GM12878 (cell line): ENCODE measurements at regions not wholly inside any gene's neighbourhood (a gene's known extent, or its start where the extent isn't known, plus 50 kb on each side); places are given as distances from the start of the nearest gene placed in this dataset.

Source experiments
- ATAC-seq: fragments of 200-7000 bp; cut with Tn5 transposase; 3 replicates; pipeline ENCODE4 v1.9.1; 2020; ENCODE audit warnings: mild to moderate bottlenecking, moderate library complexity
- BruUV-seq: library from RNA; stranded (reverse); fragments of 400-500 nt; replicated peaks from 2 replicates; lab custom pipeline; 2021; lab: Mats Ljungman, UMichigan
- CTCF ChIA-PET: fragments of 300-600 bp; sonication (Branson Sonifier 250); formaldehyde crosslinking; extraction: SDS; loops from one replicate; lab custom pipeline; 2021; ENCODE audit warnings: inconsistent platforms; lab: Yijun Ruan, JAX
- POLR2A ChIA-PET: fragments of 350-600 bp; formaldehyde crosslinking; extraction: SDS; loops from one replicate; lab custom pipeline; 2021; ENCODE audit warnings: inconsistent platforms; lab: Charles Lee
- RAD21 ChIA-PET: fragments of 300-600 bp; sonication (Branson Sonifier 250); formaldehyde crosslinking; loops from one replicate; lab custom pipeline; 2023; ENCODE audit warnings: antibody characterized with exemption; ENCODE audit not compliant: unreplicated experiment; lab: Charles Lee
- SMC1A ChIA-PET: fragments of 300-600 bp; sonication (Branson Sonifier 250); formaldehyde crosslinking; loops from one replicate; lab custom pipeline; 2023; ENCODE audit not compliant: unreplicated experiment, uncharacterized antibody; lab: Charles Lee
- DNase-seq: peaks from one replicate; pipeline ENCODE4 v3.0.0-alpha.2; 2011; ENCODE audit warnings: low read depth, low spot score
- FAIRE-seq: peaks from 3 replicates; lab custom pipeline; 2011; peaks lifted over from hg19 to GRCh38; lab: Jason Lieb, UNC
- H2AFZ ChIP-seq: 2 replicates; pipeline ENCODE4 v1.6.0; 2011; ENCODE audit warnings: low read depth, low read length, control low read depth; ENCODE audit not compliant: control insufficient read depth
- H3K27ac ChIP-seq: 2 replicates; pipeline ENCODE4 v1.5.1; 2011; ENCODE audit warnings: control low read depth; ENCODE audit not compliant: control insufficient read depth, insufficient read depth
- H3K27me3 ChIP-seq, 2 experiments: replicated peaks in 1 of 2; 2 replicates each; pipeline versions ENCODE4 v1.6.0 to v1.6.1; 2011; ENCODE audit warnings: low read length in 1 of 2; ENCODE audit not compliant: control insufficient read depth in 2 of 2, insufficient read depth in 2 of 2
- H3K36me3 ChIP-seq, 2 experiments: 2 replicates each; pipeline ENCODE4 v1.5.1; 2011; ENCODE audit warnings: low read length in 1 of 2; ENCODE audit not compliant: control insufficient read depth in 2 of 2, insufficient read depth in 2 of 2
- H3K4me1 ChIP-seq: 2 replicates; pipeline ENCODE4 v1.6.1; 2011; ENCODE audit warnings: mild to moderate bottlenecking, low read length, moderate library complexity, mixed read lengths; ENCODE audit not compliant: control insufficient read depth, insufficient read depth
- H3K4me2 ChIP-seq: 2 replicates; pipeline ENCODE4 v1.6.0; 2011; ENCODE audit warnings: control low read depth; ENCODE audit not compliant: control insufficient read depth, insufficient read depth
- H3K4me3 ChIP-seq: fragments of 200-600 bp; sonication (generic); 2 replicates; pipeline ENCODE4 v1.5.1; 2016
- H3K79me2 ChIP-seq: 2 replicates; pipeline ENCODE4 v1.6.0; 2011; ENCODE audit warnings: low read length; ENCODE audit not compliant: control insufficient read depth, insufficient read depth
- H3K9ac ChIP-seq: 2 replicates; pipeline ENCODE4 v1.8.0; 2011; ENCODE audit warnings: low read length, control low read depth, mixed read lengths; ENCODE audit not compliant: control insufficient read depth, insufficient read depth
- H3K9me3 ChIP-seq: replicated peaks from 3 replicates; pipeline ENCODE4 v1.5.1; 2011; ENCODE audit warnings: mild to moderate bottlenecking, low read length; ENCODE audit not compliant: control insufficient read depth, insufficient read depth
- H4K20me1 ChIP-seq: 2 replicates; pipeline ENCODE4 v1.6.0; 2011; ENCODE audit not compliant: control insufficient read depth, insufficient read depth
- BCL11A ChIP-seq: IDR thresholded peaks from 2 replicates; pipeline ENCODE4 v1.6.1; 2011; ENCODE audit warnings: low read depth, low read length
- BMI1 ChIP-seq: fragments of 450-650 bp; IDR thresholded peaks from 2 replicates; pipeline ENCODE4 v1.6.1; 2016; ENCODE audit warnings: mild to moderate bottlenecking, moderate library complexity, borderline replicate concordance
- CBX3 ChIP-seq: fragments of 200-600 bp; sonication (generic); IDR thresholded peaks from 2 replicates; pipeline ENCODE4 v1.6.1; 2016; ENCODE audit warnings: low read depth, borderline replicate concordance
- CHD2 ChIP-seq: IDR thresholded peaks from 2 replicates; pipeline ENCODE4 v1.6.1; 2011; ENCODE audit warnings: low read depth, low read length, improper control_type of control experiment, borderline replicate concordance
- IRF4 ChIP-seq: IDR thresholded peaks from 2 replicates; pipeline ENCODE4 v1.6.1; 2011; ENCODE audit warnings: low read depth, low read length
- KDM1A ChIP-seq: fragments of 200-600 bp; sonication (generic); IDR thresholded peaks from 2 replicates; pipeline ENCODE4 v1.6.1; 2016; ENCODE audit warnings: borderline replicate concordance
- LARP7 ChIP-seq: fragments of 450-650 bp; IDR thresholded peaks from 2 replicates; pipeline ENCODE4 v1.6.1; 2017; ENCODE audit warnings: mild to moderate bottlenecking
- MTA3 ChIP-seq: IDR thresholded peaks from 2 replicates; pipeline ENCODE4 v1.6.1; 2012; ENCODE audit warnings: low read length, inconsistent platforms, borderline replicate concordance
- NFYA ChIP-seq: IDR thresholded peaks from 2 replicates; pipeline ENCODE4 v1.6.1; 2011; ENCODE audit warnings: low read depth, mild to moderate bottlenecking, low read length, improper control_type of control experiment, borderline replicate concordance
- POLR2AphosphoS5 ChIP-seq: IDR thresholded peaks from 2 replicates; pipeline ENCODE4 v1.6.1; 2011; ENCODE audit warnings: mild to moderate bottlenecking, low read length, inconsistent platforms
- SREBF1 ChIP-seq: IDR thresholded peaks from 2 replicates; pipeline ENCODE4 v1.6.1; 2012; ENCODE audit warnings: mild to moderate bottlenecking, low read length
- TCF7 ChIP-seq: IDR thresholded peaks from 2 replicates; pipeline ENCODE4 v1.6.1; 2014; ENCODE audit warnings: antibody characterized with exemption, borderline replicate concordance
- YY1 ChIP-seq: IDR thresholded peaks from 2 replicates; pipeline ENCODE4 v1.6.1; 2011; ENCODE audit warnings: low read depth, mild to moderate bottlenecking, low read length
- ZBED1 ChIP-seq: IDR thresholded peaks from 2 replicates; pipeline ENCODE4 v1.6.1; 2016; ENCODE audit warnings: borderline replicate concordance
- ZSCAN29 ChIP-seq: fragments of 450-650 bp; IDR thresholded peaks from 2 replicates; pipeline ENCODE4 v1.6.1; 2017; ENCODE audit warnings: mild to moderate bottlenecking, moderate library complexity
- WGBS: methylation state at CpG from one replicate; pipeline ENCODE4 v1.1.6; 2016; ENCODE audit warnings: low lambda C conversion rate; ENCODE audit not compliant: insufficient replicate concordance, insufficient coverage; ENCODE audit errors: missing lambda C conversion rate; 5-methylcytosine and 5-hydroxymethylcytosine counted together
- in situ Hi-C: fragments of 300-500 bp; cut with MboI; formaldehyde crosslinking; loops from 9 replicates; pipeline ENCODE4 v1.14.3; 2018; ENCODE audit warnings: mixed read lengths
- intact Hi-C: fragments of 100-400 bp; cut with micrococcal nuclease; formaldehyde crosslinking; loops from one replicate; pipeline ENCODE4 v1.14.2; 2022; ENCODE audit not compliant: unreplicated experiment
- TF ChIP-seq, protein P1 (sequence below): IDR thresholded peaks from 2 replicates; pipeline ENCODE4 v1.6.1; 2012; ENCODE audit warnings: low read length, inconsistent platforms
- TF ChIP-seq, protein P2 (sequence below): fragments of 450-650 bp; IDR thresholded peaks from 2 replicates; pipeline ENCODE4 v1.6.1; 2017; ENCODE audit warnings: mild to moderate bottlenecking
- TF ChIP-seq, protein P3 (sequence below), 3 experiments: IDR thresholded peaks in 2 of 3; conservative IDR thresholded peaks in 1 of 3; 2 replicates each; pipeline ENCODE4 v1.5.1; 2011; ENCODE audit warnings: low read depth in 3 of 3, low read length in 3 of 3, mild to moderate bottlenecking in 3 of 3, control low read depth in 2 of 3, moderate library complexity in 2 of 3, inconsistent platforms in 1 of 3, mixed read lengths in 1 of 3; ENCODE audit not compliant: control insufficient read depth in 2 of 3, insufficient read depth in 1 of 3; ENCODE audit errors: extremely low read depth in 1 of 3
- TF ChIP-seq, protein P4 (sequence below): IDR thresholded peaks from 2 replicates; pipeline ENCODE4 v1.6.1; 2012; ENCODE audit warnings: mild to moderate bottlenecking, low read depth, low read length

DNA sequence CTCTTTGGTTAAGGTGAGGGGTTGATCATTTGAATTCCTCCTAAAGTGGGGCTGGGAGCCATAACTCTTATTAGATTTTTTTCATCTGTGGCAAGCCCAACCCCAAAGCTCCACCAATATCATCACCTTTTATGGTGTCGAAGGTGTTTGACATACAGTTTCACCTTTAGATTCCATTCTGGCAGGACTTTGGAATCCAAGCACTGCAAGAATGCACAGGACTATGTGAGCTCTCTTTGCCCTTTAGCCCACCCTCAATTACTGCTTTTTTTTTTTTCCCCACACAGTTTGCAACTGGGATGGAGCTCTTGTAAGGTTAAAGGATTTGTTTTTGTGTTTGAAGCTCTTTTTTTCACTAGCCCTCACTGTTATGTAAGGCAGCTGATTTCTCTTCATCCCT, 154.0 kb upstream of the KCNJ16 start:
- POLR2A ChIA-PET = interaction anchor here (0.7 kb wide), 1 partner anchor 13 kb away, joined by 4 read pairs; no protein-coding TSS in a partner anchor
- DNase-seq = no peak
- no peaks in the 10 kb centered on the region for H3K36me3 ChIP-seq
- intact Hi-C loops (no loop called here), in situ Hi-C loops (no loop called here)
- H3K79me2 ChIP-seq = no peaks in the 10 kb centered on the region
- FAIRE-seq = no peak
- H4K20me1 ChIP-seq = no peaks in the 10 kb centered on the region
- no peak overlapping the region for H3K4me3 ChIP-seq
- no peaks in the 10 kb centered on the region for H3K4me1 ChIP-seq
- RAD21 ChIA-PET = no interaction called here
- WGBS = 0% methylated on average over 1 of the region's 1 CpG
- BruUV-seq = no TSS peak
- H3K27ac ChIP-seq = no peak overlapping the region
- CTCF ChIA-PET = no interaction called here
- no peak overlapping the region for H3K9ac ChIP-seq
- H3K27me3 ChIP-seq = no peaks in the 10 kb centered on the region
- H3K4me2 ChIP-seq = no peak overlapping the region
- SMC1A ChIA-PET = interaction anchor here (0.6 kb wide), 1 partner anchor 17 kb away, joined by 3 read pairs; no protein-coding TSS in a partner anchor
- no peak for ATAC-seq
- no peaks in the 10 kb centered on the region for H3K9me3 ChIP-seq
- no peak overlapping the region for H2AFZ ChIP-seq
- TF ChIP-seq, protein P1, sequence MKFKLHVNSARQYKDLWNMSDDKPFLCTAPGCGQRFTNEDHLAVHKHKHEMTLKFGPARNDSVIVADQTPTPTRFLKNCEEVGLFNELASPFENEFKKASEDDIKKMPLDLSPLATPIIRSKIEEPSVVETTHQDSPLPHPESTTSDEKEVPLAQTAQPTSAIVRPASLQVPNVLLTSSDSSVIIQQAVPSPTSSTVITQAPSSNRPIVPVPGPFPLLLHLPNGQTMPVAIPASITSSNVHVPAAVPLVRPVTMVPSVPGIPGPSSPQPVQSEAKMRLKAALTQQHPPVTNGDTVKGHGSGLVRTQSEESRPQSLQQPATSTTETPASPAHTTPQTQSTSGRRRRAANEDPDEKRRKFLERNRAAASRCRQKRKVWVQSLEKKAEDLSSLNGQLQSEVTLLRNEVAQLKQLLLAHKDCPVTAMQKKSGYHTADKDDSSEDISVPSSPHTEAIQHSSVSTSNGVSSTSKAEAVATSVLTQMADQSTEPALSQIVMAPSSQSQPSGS = no peak
- no peak for TF ChIP-seq POLR2AphosphoS5
- TF ChIP-seq KDM1A = no peak
- TF ChIP-seq, protein P2, sequence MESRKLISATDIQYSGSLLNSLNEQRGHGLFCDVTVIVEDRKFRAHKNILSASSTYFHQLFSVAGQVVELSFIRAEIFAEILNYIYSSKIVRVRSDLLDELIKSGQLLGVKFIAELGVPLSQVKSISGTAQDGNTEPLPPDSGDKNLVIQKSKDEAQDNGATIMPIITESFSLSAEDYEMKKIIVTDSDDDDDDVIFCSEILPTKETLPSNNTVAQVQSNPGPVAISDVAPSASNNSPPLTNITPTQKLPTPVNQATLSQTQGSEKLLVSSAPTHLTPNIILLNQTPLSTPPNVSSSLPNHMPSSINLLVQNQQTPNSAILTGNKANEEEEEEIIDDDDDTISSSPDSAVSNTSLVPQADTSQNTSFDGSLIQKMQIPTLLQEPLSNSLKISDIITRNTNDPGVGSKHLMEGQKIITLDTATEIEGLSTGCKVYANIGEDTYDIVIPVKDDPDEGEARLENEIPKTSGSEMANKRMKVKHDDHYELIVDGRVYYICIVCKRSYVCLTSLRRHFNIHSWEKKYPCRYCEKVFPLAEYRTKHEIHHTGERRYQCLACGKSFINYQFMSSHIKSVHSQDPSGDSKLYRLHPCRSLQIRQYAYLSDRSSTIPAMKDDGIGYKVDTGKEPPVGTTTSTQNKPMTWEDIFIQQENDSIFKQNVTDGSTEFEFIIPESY = no peak
- no peak for TF ChIP-seq ZBED1
- TF ChIP-seq IRF4 = no peak
- TF ChIP-seq, protein P3, sequence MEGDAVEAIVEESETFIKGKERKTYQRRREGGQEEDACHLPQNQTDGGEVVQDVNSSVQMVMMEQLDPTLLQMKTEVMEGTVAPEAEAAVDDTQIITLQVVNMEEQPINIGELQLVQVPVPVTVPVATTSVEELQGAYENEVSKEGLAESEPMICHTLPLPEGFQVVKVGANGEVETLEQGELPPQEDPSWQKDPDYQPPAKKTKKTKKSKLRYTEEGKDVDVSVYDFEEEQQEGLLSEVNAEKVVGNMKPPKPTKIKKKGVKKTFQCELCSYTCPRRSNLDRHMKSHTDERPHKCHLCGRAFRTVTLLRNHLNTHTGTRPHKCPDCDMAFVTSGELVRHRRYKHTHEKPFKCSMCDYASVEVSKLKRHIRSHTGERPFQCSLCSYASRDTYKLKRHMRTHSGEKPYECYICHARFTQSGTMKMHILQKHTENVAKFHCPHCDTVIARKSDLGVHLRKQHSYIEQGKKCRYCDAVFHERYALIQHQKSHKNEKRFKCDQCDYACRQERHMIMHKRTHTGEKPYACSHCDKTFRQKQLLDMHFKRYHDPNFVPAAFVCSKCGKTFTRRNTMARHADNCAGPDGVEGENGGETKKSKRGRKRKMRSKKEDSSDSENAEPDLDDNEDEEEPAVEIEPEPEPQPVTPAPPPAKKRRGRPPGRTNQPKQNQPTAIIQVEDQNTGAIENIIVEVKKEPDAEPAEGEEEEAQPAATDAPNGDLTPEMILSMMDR (IDR thresholded peaks at IDR 0.05 in 2 of 3, conservative IDR thresholded peaks at IDR 0.05 in 1 of 3; ENCODE audit: control insufficient read depth in 2 of 3, extremely low read depth in 1 of 3, insufficient read depth in 1 of 3, low read depth in 3 of 3, low read length in 3 of 3) = no peak
- no peak for TF ChIP-seq TCF7
- no peak for TF ChIP-seq BCL11A
- TF ChIP-seq CBX3 = no peak
- no peak for TF ChIP-seq CHD2
- no peak for TF ChIP-seq BMI1
- no peak for TF ChIP-seq YY1
- TF ChIP-seq, protein P4, sequence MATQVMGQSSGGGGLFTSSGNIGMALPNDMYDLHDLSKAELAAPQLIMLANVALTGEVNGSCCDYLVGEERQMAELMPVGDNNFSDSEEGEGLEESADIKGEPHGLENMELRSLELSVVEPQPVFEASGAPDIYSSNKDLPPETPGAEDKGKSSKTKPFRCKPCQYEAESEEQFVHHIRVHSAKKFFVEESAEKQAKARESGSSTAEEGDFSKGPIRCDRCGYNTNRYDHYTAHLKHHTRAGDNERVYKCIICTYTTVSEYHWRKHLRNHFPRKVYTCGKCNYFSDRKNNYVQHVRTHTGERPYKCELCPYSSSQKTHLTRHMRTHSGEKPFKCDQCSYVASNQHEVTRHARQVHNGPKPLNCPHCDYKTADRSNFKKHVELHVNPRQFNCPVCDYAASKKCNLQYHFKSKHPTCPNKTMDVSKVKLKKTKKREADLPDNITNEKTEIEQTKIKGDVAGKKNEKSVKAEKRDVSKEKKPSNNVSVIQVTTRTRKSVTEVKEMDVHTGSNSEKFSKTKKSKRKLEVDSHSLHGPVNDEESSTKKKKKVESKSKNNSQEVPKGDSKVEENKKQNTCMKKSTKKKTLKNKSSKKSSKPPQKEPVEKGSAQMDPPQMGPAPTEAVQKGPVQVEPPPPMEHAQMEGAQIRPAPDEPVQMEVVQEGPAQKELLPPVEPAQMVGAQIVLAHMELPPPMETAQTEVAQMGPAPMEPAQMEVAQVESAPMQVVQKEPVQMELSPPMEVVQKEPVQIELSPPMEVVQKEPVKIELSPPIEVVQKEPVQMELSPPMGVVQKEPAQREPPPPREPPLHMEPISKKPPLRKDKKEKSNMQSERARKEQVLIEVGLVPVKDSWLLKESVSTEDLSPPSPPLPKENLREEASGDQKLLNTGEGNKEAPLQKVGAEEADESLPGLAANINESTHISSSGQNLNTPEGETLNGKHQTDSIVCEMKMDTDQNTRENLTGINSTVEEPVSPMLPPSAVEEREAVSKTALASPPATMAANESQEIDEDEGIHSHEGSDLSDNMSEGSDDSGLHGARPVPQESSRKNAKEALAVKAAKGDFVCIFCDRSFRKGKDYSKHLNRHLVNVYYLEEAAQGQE = no peak
- no peak for TF ChIP-seq SREBF1
- no peak for TF ChIP-seq MTA3
- no peak for TF ChIP-seq ZSCAN29
- no peak for TF ChIP-seq LARP7
- TF ChIP-seq NFYA = no peak
